HCT116 (cell line): ENCODE measurements at regions not wholly inside any gene's neighbourhood (a gene's known extent, or its start where the extent isn't known, plus 50 kb on each side); places are given as distances from the start of the nearest gene placed in this dataset.

ENCODE experiments used
- CEBPB ChIP-seq: IDR thresholded peaks from 2 replicates; pipeline ENCODE4 v1.6.1; 2012; ENCODE audit warnings: low read depth
- CTCF ChIP-seq, 3 experiments: fragments of 200-600 bp in 1 of 3; sonication (generic) in 1 of 3; IDR thresholded peaks in 2 of 3; conservative IDR thresholded peaks in 1 of 3; 2 replicates each; pipeline ENCODE4 v1.5.1; 2012 to 2017; ENCODE audit warnings: low read depth in 2 of 3, low read length in 2 of 3, antibody characterized with exemption in 1 of 3, borderline replicate concordance in 1 of 3, control low read depth in 1 of 3, mild to moderate bottlenecking in 1 of 3, mixed read lengths in 1 of 3, mixed run types in 1 of 3, moderate library complexity in 1 of 3; ENCODE audit not compliant: insufficient read depth in 1 of 3
- EZH2 ChIP-seq: fragments of 200-600 bp; sonication (generic); IDR thresholded peaks from 2 replicates; pipeline ENCODE4 v1.6.1; 2017; ENCODE audit warnings: antibody characterized with exemption, mixed run types
- POLR2A ChIP-seq: IDR thresholded peaks from 2 replicates; pipeline ENCODE4 v1.7.0; 2011; ENCODE audit warnings: borderline replicate concordance; ENCODE audit not compliant: insufficient read depth, insufficient read length; ENCODE audit errors: extremely low read depth
- RAD21 ChIP-seq: IDR thresholded peaks from 2 replicates; pipeline ENCODE4 v1.6.1; 2012; ENCODE audit warnings: low read depth, mild to moderate bottlenecking
- REST ChIP-seq: IDR thresholded peaks from 2 replicates; pipeline ENCODE4 v1.6.1; 2012; ENCODE audit warnings: low read depth
- SIN3A ChIP-seq: IDR thresholded peaks from 2 replicates; pipeline ENCODE4 v1.6.1; 2012; ENCODE audit warnings: low read depth
- SP1 ChIP-seq: IDR thresholded peaks from 2 replicates; pipeline ENCODE4 v1.6.1; 2012; ENCODE audit warnings: low read depth

- TF ChIP-seq EZH2 (no peak), POLR2A (no peak), CTCF (IDR thresholded peaks at IDR 0.05 in 2 of 3, conservative IDR thresholded peaks at IDR 0.05 in 1 of 3; ENCODE audit: borderline replicate concordance in 1 of 3, insufficient read depth in 1 of 3, low read depth in 2 of 3, low read length in 2 of 3) (no peak), RAD21 (no peak), CEBPB (no peak), SIN3A (no peak), SP1 (no peak), REST (no peak)
These were observed 595.6 kb downstream of the LTN1 start for GRCh38 chr21:28397040-28397439.
